ENCODE measurements at regions not wholly inside any gene's neighbourhood (a gene's known extent, or its start where the extent isn't known, plus 50 kb on each side); places are given as distances from the start of the nearest gene placed in this dataset.

DNA sequence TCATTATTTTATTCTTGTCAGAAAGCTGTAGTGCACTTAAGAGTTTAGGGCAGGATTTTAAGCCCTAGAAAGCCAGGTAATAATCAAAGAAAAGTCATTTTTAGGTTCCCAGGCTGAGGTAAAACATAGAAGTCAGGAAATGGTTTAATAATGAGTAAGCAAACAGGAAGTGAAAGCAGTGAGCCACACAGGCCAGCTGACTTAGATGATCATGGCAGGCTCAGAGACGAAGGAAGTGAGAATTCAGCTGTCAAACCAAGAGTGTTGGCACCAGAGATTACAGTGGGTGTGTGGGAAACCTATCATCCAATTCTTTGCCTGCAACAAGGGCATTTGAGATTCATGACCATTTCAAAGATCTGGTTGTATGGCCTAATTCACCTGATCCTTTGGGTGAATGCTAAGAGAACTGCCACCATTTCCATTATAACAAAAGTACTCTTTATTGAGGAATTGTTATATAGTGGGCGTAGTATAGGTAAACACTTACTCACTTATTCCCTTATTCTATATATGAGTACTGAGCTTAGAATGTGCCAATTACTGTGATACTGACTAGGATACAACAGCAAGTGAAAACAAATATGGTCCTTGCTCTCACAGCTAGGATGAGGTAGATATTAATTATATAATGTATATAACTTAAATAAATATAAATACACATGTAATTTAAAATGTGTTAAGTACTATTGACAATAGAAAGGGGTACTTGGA lies 103.7 kb upstream of the EDNRB start:
- no peaks in the 10 kb centered on the region for H3K27me3 ChIP-seq (ENCODE audit: control insufficient read depth in 5 of 5, insufficient read depth in 4 of 5, low read length in 5 of 5)
- no peaks in the 10 kb centered on the region for H3K36me3 ChIP-seq (ENCODE audit: control insufficient read depth in 5 of 5, insufficient read depth in 5 of 5, low read length in 5 of 5)
- no peaks in the 10 kb centered on the region for H3K9me3 ChIP-seq (ENCODE audit: control insufficient read depth in 5 of 5, low read length in 5 of 5)
- H3K9ac ChIP-seq (ENCODE audit: low read length in 5 of 5): no peak overlapping the region
- H3K4me3 ChIP-seq (ENCODE audit: low read depth in 1 of 5, low read length in 5 of 5): no peak overlapping the region
- H3K4me1 ChIP-seq (ENCODE audit: control insufficient read depth in 5 of 5, insufficient read depth in 5 of 5, low read length in 5 of 5): peaks cover 4 to 22% (median 6%) of the 10 kb centered on the region in 5 donors
- H3K27ac ChIP-seq (ENCODE audit: low read depth, low read length): no peak overlapping the region

DNA sequence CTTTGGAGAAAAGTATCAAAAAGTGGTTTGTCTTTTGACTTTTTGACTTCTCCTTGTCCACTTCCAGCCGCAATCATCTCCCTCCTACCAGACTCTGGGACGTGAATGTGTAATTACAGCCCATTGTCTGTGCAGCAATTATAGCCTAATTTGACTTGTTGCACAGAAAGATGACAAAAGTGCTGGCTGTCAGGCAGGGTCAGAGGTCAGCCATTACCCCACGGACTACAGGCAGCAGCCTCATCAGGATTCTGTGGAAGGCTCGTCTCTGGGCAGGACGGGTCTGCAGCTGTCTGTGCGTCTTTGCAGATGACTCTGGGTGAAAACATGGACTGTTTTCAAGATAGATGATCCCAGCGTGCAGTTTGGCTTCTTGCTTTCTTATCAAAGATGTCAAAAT lies 102.2 kb upstream of the EDNRB start:
- Histone ChIP-seq H3K4me3 (ENCODE audit: low read depth in 1 of 5, low read length in 5 of 5) (no peak overlapping the region), H3K27ac (ENCODE audit: low read depth, low read length) (no peak overlapping the region), H3K36me3 (ENCODE audit: control insufficient read depth in 5 of 5, insufficient read depth in 5 of 5, low read length in 5 of 5) (no peaks in the 10 kb centered on the region), H3K4me1 (ENCODE audit: control insufficient read depth in 5 of 5, insufficient read depth in 5 of 5, low read length in 5 of 5) (peaks cover 4 to 22% (median 6%) of the 10 kb centered on the region in 5 donors), H3K27me3 (ENCODE audit: control insufficient read depth in 5 of 5, insufficient read depth in 4 of 5, low read length in 5 of 5) (no peaks in the 10 kb centered on the region), H3K9me3 (ENCODE audit: control insufficient read depth in 5 of 5, low read length in 5 of 5) (no peaks in the 10 kb centered on the region), H3K9ac (ENCODE audit: low read length in 5 of 5) (no peak overlapping the region)

DNA sequence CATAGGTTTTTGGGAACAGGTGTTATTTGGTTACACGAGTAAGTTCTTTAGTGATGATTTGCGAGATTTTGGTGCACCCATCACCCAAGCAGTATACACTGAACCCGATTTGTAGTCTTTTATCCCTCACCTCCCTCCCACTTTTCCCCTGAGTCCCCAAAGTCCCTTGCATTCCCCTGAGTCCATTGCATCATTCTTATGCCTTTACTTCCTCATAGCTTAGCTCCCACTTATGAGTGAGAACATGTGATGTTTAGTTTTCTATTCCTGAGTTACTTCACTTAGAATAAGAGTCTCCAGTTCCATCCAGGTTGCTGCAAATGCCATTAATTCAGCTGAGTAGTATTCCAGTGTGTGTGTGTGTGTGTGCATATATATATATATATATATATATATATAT lies 97.2 kb upstream of the EDNRB start:
- Histone ChIP-seq H3K27ac (ENCODE audit: low read depth, low read length) (no peak overlapping the region), H3K4me3 (ENCODE audit: low read depth in 1 of 5, low read length in 5 of 5) (no peak overlapping the region), H3K4me1 (ENCODE audit: control insufficient read depth in 5 of 5, insufficient read depth in 5 of 5, low read length in 5 of 5) (peaks cover 0 to 3% (median 3%) of the 10 kb centered on the region in 5 donors), H3K9ac (ENCODE audit: low read length in 5 of 5) (no peak overlapping the region), H3K36me3 (ENCODE audit: control insufficient read depth in 5 of 5, insufficient read depth in 5 of 5, low read length in 5 of 5) (no peaks in the 10 kb centered on the region), H3K27me3 (ENCODE audit: control insufficient read depth in 5 of 5, insufficient read depth in 4 of 5, low read length in 5 of 5) (no peaks in the 10 kb centered on the region), H3K9me3 (ENCODE audit: control insufficient read depth in 5 of 5, low read length in 5 of 5) (no peaks in the 10 kb centered on the region)

- Histone ChIP-seq H3K9me3 (ENCODE audit: control insufficient read depth in 5 of 5, low read length in 5 of 5) (no peaks in the 10 kb centered on the region), H3K4me3 (ENCODE audit: low read depth in 1 of 5, low read length in 5 of 5) (no peak overlapping the region), H3K4me1 (ENCODE audit: control insufficient read depth in 5 of 5, insufficient read depth in 5 of 5, low read length in 5 of 5) (no peaks in the 10 kb centered on the region), H3K27ac (ENCODE audit: low read depth, low read length) (no peak overlapping the region), H3K9ac (ENCODE audit: low read length in 5 of 5) (no peak overlapping the region), H3K27me3 (ENCODE audit: control insufficient read depth in 5 of 5, insufficient read depth in 4 of 5, low read length in 5 of 5) (no peaks in the 10 kb centered on the region), H3K36me3 (ENCODE audit: control insufficient read depth in 5 of 5, insufficient read depth in 5 of 5, low read length in 5 of 5) (no peaks in the 10 kb centered on the region)
Measured at GRCh38 chr13:78012046-78012445, 93.4 kb upstream of the EDNRB start.

GRCh38 chr13:78004821-78005220 lies 86.2 kb upstream of the EDNRB start:
- Histone ChIP-seq H3K9me3 (ENCODE audit: control insufficient read depth in 5 of 5, low read length in 5 of 5) (no peaks in the 10 kb centered on the region), H3K4me3 (ENCODE audit: low read depth in 1 of 5, low read length in 5 of 5) (no peak overlapping the region), H3K27ac (ENCODE audit: low read depth, low read length) (no peak overlapping the region), H3K36me3 (ENCODE audit: control insufficient read depth in 5 of 5, insufficient read depth in 5 of 5, low read length in 5 of 5) (no peaks in the 10 kb centered on the region), H3K9ac (ENCODE audit: low read length in 5 of 5) (no peak overlapping the region), H3K27me3 (ENCODE audit: control insufficient read depth in 5 of 5, insufficient read depth in 4 of 5, low read length in 5 of 5) (no peaks in the 10 kb centered on the region), H3K4me1 (ENCODE audit: control insufficient read depth in 5 of 5, insufficient read depth in 5 of 5, low read length in 5 of 5) (no peaks in the 10 kb centered on the region)

GRCh38 chr13:77999746-78000145 lies 81.1 kb upstream of the EDNRB start:
- Histone ChIP-seq H3K27me3 (ENCODE audit: control insufficient read depth in 5 of 5, insufficient read depth in 4 of 5, low read length in 5 of 5) (no peaks in the 10 kb centered on the region), H3K36me3 (ENCODE audit: control insufficient read depth in 5 of 5, insufficient read depth in 5 of 5, low read length in 5 of 5) (no peaks in the 10 kb centered on the region), H3K4me3 (ENCODE audit: low read depth in 1 of 5, low read length in 5 of 5) (no peak overlapping the region), H3K9me3 (ENCODE audit: control insufficient read depth in 5 of 5, low read length in 5 of 5) (no peaks in the 10 kb centered on the region), H3K4me1 (ENCODE audit: control insufficient read depth in 5 of 5, insufficient read depth in 5 of 5, low read length in 5 of 5) (no peaks in the 10 kb centered on the region), H3K27ac (ENCODE audit: low read depth, low read length) (no peak overlapping the region), H3K9ac (ENCODE audit: low read length in 5 of 5) (no peak overlapping the region)

GRCh38 chr13:77994166-77994565 lies 75.5 kb upstream of the EDNRB start:
- Histone ChIP-seq H3K9me3 (ENCODE audit: control insufficient read depth in 5 of 5, low read length in 5 of 5) (no peaks in the 10 kb centered on the region), H3K4me1 (ENCODE audit: control insufficient read depth in 5 of 5, insufficient read depth in 5 of 5, low read length in 5 of 5) (peaks cover 0 to 2% (median 0%) of the 10 kb centered on the region in 5 donors), H3K27me3 (ENCODE audit: control insufficient read depth in 5 of 5, insufficient read depth in 4 of 5, low read length in 5 of 5) (no peaks in the 10 kb centered on the region), H3K27ac (ENCODE audit: low read depth, low read length) (no peak overlapping the region), H3K36me3 (ENCODE audit: control insufficient read depth in 5 of 5, insufficient read depth in 5 of 5, low read length in 5 of 5) (no peaks in the 10 kb centered on the region), H3K9ac (ENCODE audit: low read length in 5 of 5) (no peak overlapping the region), H3K4me3 (ENCODE audit: low read depth in 1 of 5, low read length in 5 of 5) (no peak overlapping the region)

GRCh38 chr13:77991003-77991402 lies 72.4 kb upstream of the EDNRB start:
- H3K36me3 ChIP-seq (ENCODE audit: control insufficient read depth in 5 of 5, insufficient read depth in 5 of 5, low read length in 5 of 5): no peaks in the 10 kb centered on the region
- H3K27ac ChIP-seq (ENCODE audit: low read depth, low read length): no peak overlapping the region
- H3K9me3 ChIP-seq (ENCODE audit: control insufficient read depth in 5 of 5, low read length in 5 of 5): no peaks in the 10 kb centered on the region

DNA sequence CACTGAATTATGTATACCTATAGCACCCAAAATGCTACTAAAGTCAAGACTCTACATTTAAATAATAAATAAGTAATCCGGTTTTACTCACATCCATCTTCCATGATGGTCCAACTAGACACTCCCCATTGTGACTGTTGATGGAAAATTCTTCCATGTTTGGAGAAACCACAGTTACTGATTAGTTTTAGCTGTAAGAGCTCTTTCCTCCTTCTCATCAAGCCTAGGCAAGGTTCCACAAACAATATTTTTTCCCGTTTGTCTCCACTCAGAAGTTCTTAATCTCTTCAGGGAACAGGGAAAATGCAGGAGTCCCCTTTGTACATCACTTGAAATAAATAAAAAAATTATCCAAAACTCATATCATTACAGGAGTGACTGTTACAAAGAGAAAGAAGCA lies 70.7 kb upstream of the EDNRB start:
- H3K36me3 ChIP-seq (ENCODE audit: control insufficient read depth in 5 of 5, insufficient read depth in 5 of 5, low read length in 5 of 5): no peaks in the 10 kb centered on the region
- H3K27me3 ChIP-seq (ENCODE audit: control insufficient read depth in 5 of 5, insufficient read depth in 4 of 5, low read length in 5 of 5): no peaks in the 10 kb centered on the region
- H3K4me1 ChIP-seq (ENCODE audit: control insufficient read depth in 5 of 5, insufficient read depth in 5 of 5, low read length in 5 of 5): peaks cover 0 to 14% (median 12%) of the 10 kb centered on the region in 5 donors
- no peak overlapping the region for H3K27ac ChIP-seq (ENCODE audit: low read depth, low read length)
- no peak overlapping the region for H3K9ac ChIP-seq (ENCODE audit: low read length in 5 of 5)
- no peak overlapping the region for H3K4me3 ChIP-seq (ENCODE audit: low read depth in 1 of 5, low read length in 5 of 5)
- no peaks in the 10 kb centered on the region for H3K9me3 ChIP-seq (ENCODE audit: control insufficient read depth in 5 of 5, low read length in 5 of 5)

More at GRCh38 chr13:77991003-77991402, 72.4 kb upstream of the EDNRB start:
- Histone ChIP-seq H3K27me3 (ENCODE audit: control insufficient read depth in 5 of 5, insufficient read depth in 4 of 5, low read length in 5 of 5) (no peaks in the 10 kb centered on the region), H3K4me3 (ENCODE audit: low read depth in 1 of 5, low read length in 5 of 5) (no peak overlapping the region), H3K9ac (ENCODE audit: low read length in 5 of 5) (no peak overlapping the region), H3K4me1 (ENCODE audit: control insufficient read depth in 5 of 5, insufficient read depth in 5 of 5, low read length in 5 of 5) (peaks cover 0 to 14% (median 10%) of the 10 kb centered on the region in 5 donors)

DNA sequence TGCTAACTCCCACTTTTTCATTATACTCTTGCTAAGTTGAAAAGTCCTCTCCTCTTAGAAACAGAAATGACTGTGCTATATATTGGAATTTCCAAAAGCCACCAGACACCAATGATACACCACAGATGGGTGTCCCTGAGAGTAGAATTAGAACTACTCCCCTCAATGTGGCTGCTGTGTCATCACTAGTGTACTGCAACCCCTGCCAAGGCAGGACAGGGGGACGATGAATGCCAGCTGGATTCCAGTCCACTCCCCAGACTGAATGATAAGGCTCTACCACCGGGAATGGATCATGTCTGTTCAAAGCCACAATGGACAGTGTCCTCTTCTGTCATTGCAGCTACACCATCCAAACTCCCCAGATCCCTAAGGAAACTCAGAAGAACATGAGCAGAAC lies 69.7 kb upstream of the EDNRB start:
- Histone ChIP-seq H3K4me1 (ENCODE audit: control insufficient read depth in 5 of 5, insufficient read depth in 5 of 5, low read length in 5 of 5) (peaks cover 0 to 14% (median 12%) of the 10 kb centered on the region in 5 donors), H3K4me3 (ENCODE audit: low read depth in 1 of 5, low read length in 5 of 5) (no peak overlapping the region), H3K27me3 (ENCODE audit: control insufficient read depth in 5 of 5, insufficient read depth in 4 of 5, low read length in 5 of 5) (no peaks in the 10 kb centered on the region), H3K27ac (ENCODE audit: low read depth, low read length) (no peak overlapping the region), H3K9me3 (ENCODE audit: control insufficient read depth in 5 of 5, low read length in 5 of 5) (no peaks in the 10 kb centered on the region), H3K9ac (ENCODE audit: low read length in 5 of 5) (no peak overlapping the region), H3K36me3 (ENCODE audit: control insufficient read depth in 5 of 5, insufficient read depth in 5 of 5, low read length in 5 of 5) (no peaks in the 10 kb centered on the region)

All from subcutaneous abdominal adipose tissue (tissue), 5 donors.